OCI-LY3 (cell line): ENCODE measurements at regions not wholly inside any gene's neighbourhood (a gene's known extent, or its start where the extent isn't known, plus 50 kb on each side); places are given as distances from the start of the nearest gene placed in this dataset.

Source experiments
- H2AFZ ChIP-seq: fragments of 200-600, 300-600 bp; shearing (Covaris generic); 2 replicates; pipeline ENCODE4 v1.6.0; 2014; ENCODE audit warnings: antibody characterized with exemption, low read depth, low read length
- H3K27ac ChIP-seq: fragments of 200-600, 300-600 bp; sonication (generic); 2 replicates; pipeline ENCODE4 v1.5.1; 2014; ENCODE audit warnings: mild to moderate bottlenecking, low read length, moderate library complexity, mixed read lengths
- H3K27me3 ChIP-seq: fragments of 200-600, 300-600 bp; sonication (generic); 2 replicates; pipeline ENCODE4 v1.6.1; 2014; ENCODE audit warnings: low read depth, low read length, mixed read lengths
- H3K36me3 ChIP-seq: fragments of 200-600, 300-600 bp; sonication (generic); replicated peaks from 2 replicates; pipeline ENCODE3; 2014; ENCODE audit warnings: low read depth, low read length, mixed read lengths
- H3K4me1 ChIP-seq: fragments of 300-600, 200-600 bp; sonication (generic); 2 replicates; pipeline ENCODE4 v1.6.1; 2014; ENCODE audit warnings: low read length, mixed read lengths
- H3K4me2 ChIP-seq: fragments of 200-600, 300-600 bp; sonication (generic); 2 replicates; pipeline ENCODE4 v1.6.1; 2014; ENCODE audit warnings: low read length, mixed read lengths
- H3K4me3 ChIP-seq: fragments of 300-600, 200-600 bp; sonication (generic); 2 replicates; pipeline ENCODE4 v1.5.1; 2014; ENCODE audit warnings: antibody characterized with exemption, mild to moderate bottlenecking, low read length, moderate library complexity
- H3K79me2 ChIP-seq: fragments of 300-600, 200-600 bp; shearing (Covaris generic); 2 replicates; pipeline ENCODE4 v1.6.1; 2014; ENCODE audit warnings: mild to moderate bottlenecking, low read length, mixed read lengths
- H3K9ac ChIP-seq: fragments of 300-600, 200-600 bp; shearing (Covaris generic); 2 replicates; pipeline ENCODE4 v1.6.0; 2014; ENCODE audit warnings: mild to moderate bottlenecking, low read length, moderate library complexity
- H3K9me3 ChIP-seq: fragments of 200-600, 300-600 bp; shearing (Covaris generic); 2 replicates; pipeline ENCODE4 v1.6.1; 2014; ENCODE audit warnings: low read length, mixed read lengths; ENCODE audit not compliant: insufficient read depth
- H4K20me1 ChIP-seq: fragments of 200-600, 300-600 bp; sonication (generic); 2 replicates; pipeline ENCODE4 v1.6.1; 2016; ENCODE audit warnings: low read length, mixed read lengths; ENCODE audit not compliant: insufficient read depth
- EZH2phosphoT487 ChIP-seq: fragments of 200-600 bp; shearing (Covaris generic); IDR thresholded peaks from 2 replicates; pipeline ENCODE4 v1.6.1; 2018; ENCODE audit warnings: antibody characterized with exemption, mixed run types, low read depth
- TF ChIP-seq, protein P1 (sequence below): fragments of 200-600, 300-600 bp; sonication (generic); IDR thresholded peaks from 2 replicates; pipeline ENCODE4 v1.5.1; 2014; ENCODE audit warnings: antibody characterized with exemption, low read length, low read depth

DNA sequence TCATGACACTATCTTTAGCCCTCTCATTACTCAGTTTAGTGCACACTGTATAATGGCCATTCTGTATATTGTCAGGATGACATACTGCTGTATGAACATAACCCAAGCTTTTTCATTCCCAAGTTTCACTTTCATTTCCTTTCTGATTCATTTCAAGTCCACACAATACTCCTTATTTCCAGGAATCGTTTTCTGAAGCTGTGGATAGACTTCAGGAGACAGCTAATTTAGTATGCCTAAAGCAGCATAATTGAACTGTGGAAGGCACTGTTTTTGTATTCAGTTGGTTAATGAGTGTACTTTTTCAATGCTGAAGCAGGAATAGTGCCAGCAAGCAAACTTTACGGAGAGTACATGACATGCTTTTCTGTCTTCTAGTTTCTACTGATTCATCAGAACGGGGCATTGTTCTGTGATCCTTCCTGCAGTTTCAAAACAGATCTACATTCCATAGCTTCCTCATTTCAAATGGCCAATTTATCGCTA is 578.5 kb upstream of the ZP4 start:
- TF ChIP-seq, protein P1, sequence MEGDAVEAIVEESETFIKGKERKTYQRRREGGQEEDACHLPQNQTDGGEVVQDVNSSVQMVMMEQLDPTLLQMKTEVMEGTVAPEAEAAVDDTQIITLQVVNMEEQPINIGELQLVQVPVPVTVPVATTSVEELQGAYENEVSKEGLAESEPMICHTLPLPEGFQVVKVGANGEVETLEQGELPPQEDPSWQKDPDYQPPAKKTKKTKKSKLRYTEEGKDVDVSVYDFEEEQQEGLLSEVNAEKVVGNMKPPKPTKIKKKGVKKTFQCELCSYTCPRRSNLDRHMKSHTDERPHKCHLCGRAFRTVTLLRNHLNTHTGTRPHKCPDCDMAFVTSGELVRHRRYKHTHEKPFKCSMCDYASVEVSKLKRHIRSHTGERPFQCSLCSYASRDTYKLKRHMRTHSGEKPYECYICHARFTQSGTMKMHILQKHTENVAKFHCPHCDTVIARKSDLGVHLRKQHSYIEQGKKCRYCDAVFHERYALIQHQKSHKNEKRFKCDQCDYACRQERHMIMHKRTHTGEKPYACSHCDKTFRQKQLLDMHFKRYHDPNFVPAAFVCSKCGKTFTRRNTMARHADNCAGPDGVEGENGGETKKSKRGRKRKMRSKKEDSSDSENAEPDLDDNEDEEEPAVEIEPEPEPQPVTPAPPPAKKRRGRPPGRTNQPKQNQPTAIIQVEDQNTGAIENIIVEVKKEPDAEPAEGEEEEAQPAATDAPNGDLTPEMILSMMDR, result no peak
- TF ChIP-seq EZH2phosphoT487, result no peak
- no peaks in the 10 kb centered on the region for H4K20me1 ChIP-seq
- no peaks in the 10 kb centered on the region for H3K36me3 ChIP-seq
- no peak overlapping the region for H3K4me2 ChIP-seq
- H3K4me3 ChIP-seq, result no peak overlapping the region
- no peaks in the 10 kb centered on the region for H3K27me3 ChIP-seq
- H3K9ac ChIP-seq, result no peak overlapping the region
- H3K27ac ChIP-seq, result no peak overlapping the region
- no peaks in the 10 kb centered on the region for H3K4me1 ChIP-seq
- no peaks in the 10 kb centered on the region for H3K9me3 ChIP-seq
- H2AFZ ChIP-seq, result no peak overlapping the region
- H3K79me2 ChIP-seq, result no peaks in the 10 kb centered on the region

DNA sequence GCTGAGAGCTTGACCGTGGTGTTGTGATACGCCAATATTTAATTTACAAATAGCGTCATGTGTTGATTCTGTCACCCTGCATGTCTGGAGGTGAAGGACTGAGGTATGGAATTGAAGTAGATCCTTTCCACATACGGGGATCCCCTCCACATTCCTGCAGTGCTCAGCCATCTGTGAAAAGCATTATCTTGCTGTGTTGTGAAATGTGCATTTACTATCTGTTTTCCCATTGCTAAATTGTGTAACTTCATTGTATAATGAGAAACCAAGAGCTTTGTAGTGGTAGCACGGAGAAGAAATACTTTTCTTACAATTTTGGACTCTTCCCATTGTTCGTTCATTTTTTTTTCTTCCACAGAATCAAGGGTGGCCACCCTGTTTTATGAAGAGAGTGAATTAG is 577.3 kb upstream of the ZP4 start:
- Histone ChIP-seq H2AFZ (no peak overlapping the region), H4K20me1 (no peaks in the 10 kb centered on the region), H3K79me2 (no peaks in the 10 kb centered on the region), H3K27me3 (no peaks in the 10 kb centered on the region), H3K9ac (no peak overlapping the region), H3K27ac (no peak overlapping the region), H3K4me2 (no peak overlapping the region), H3K4me1 (no peaks in the 10 kb centered on the region), H3K4me3 (no peak overlapping the region), H3K36me3 (no peaks in the 10 kb centered on the region), H3K9me3 (no peaks in the 10 kb centered on the region)
- TF ChIP-seq, protein P1, result no peak
- TF ChIP-seq EZH2phosphoT487, result no peak

DNA sequence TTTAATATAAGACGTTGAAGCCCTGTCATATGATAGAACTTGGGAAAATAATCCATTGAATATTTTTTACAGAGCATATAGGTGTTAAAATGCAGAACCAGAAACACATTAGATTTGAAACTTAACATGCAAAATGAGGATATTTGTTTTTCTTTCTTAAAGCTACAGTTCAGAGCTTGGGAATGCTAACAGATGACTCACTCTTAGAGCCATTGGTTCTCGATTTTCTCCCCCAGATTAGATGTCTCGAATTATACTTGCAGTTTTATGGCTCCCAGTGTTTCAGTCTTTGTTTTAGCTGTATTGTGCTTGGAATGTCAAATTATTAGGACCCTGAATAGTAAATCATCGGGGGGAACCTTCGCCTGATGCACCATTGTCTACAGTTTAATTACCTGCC is 575.7 kb upstream of the ZP4 start:
- no peaks in the 10 kb centered on the region for H3K79me2 ChIP-seq
- H3K36me3 ChIP-seq, result no peaks in the 10 kb centered on the region
- H3K9me3 ChIP-seq, result no peaks in the 10 kb centered on the region

DNA sequence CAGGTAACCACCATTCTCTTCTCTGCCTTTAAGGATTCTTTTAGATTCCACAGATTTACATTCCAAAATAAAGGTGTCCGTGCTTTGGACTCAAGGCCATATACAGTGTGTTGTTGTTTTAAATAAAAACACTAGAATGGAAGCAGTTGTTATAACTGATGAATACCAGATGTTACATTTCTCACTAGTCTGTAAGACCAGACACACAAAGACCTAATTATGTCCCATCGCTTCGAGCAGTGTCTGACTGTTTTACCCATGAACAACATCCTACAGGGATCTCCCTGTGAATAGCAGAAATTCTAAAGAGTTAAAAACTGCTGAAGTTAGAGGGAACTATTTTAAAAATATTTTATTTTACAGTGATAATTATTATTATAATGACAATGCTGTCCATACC is 574.7 kb upstream of the ZP4 start:
- TF ChIP-seq EZH2phosphoT487, result no peak
- TF ChIP-seq, protein P1, result no peak
- Histone ChIP-seq H3K36me3 (no peaks in the 10 kb centered on the region), H3K79me2 (no peaks in the 10 kb centered on the region), H3K4me1 (no peaks in the 10 kb centered on the region), H2AFZ (no peak overlapping the region), H3K4me2 (no peak overlapping the region), H3K27me3 (no peaks in the 10 kb centered on the region), H3K4me3 (no peak overlapping the region), H3K9ac (no peak overlapping the region), H3K27ac (no peak overlapping the region), H4K20me1 (no peaks in the 10 kb centered on the region), H3K9me3 (no peaks in the 10 kb centered on the region)

More for the DNA sequence above, 575.7 kb upstream of the ZP4 start:
- TF ChIP-seq EZH2phosphoT487, result no peak
- TF ChIP-seq, protein P1, result no peak
- no peak overlapping the region for H3K4me2 ChIP-seq
- no peak overlapping the region for H3K9ac ChIP-seq
- no peak overlapping the region for H3K27ac ChIP-seq
- no peaks in the 10 kb centered on the region for H4K20me1 ChIP-seq
- H3K27me3 ChIP-seq, result no peaks in the 10 kb centered on the region
- no peak overlapping the region for H2AFZ ChIP-seq
- H3K4me1 ChIP-seq, result no peaks in the 10 kb centered on the region
- H3K4me3 ChIP-seq, result no peak overlapping the region
